Gastroesophageal sphincter (tissue), 4 donors: ENCODE measurements at regions not wholly inside any gene's neighbourhood (a gene's known extent, or its start where the extent isn't known, plus 50 kb on each side); places are given as distances from the start of the nearest gene placed in this dataset.

Experiments
- ATAC-seq: fragments of 150-250 bp; one replicate; pipeline ENCODE4 v1.9.1; 2016; ENCODE audit warnings: mild to moderate bottlenecking, moderate library complexity
- H3K27ac ChIP-seq, 4 donors: fragments of 200-600 bp; sonication (generic) in 3 of 4; 1 replicate in 3 of 4; 2 replicates in 1 of 4; pipeline ENCODE4 v1.5.1; 2016 to 2019
- H3K27me3 ChIP-seq: fragments of 200-600 bp; sonication (generic); one replicate; pipeline ENCODE4 v1.5.1; 2019
- H3K36me3 ChIP-seq, 2 donors: fragments of 200-600 bp; sonication (generic); one replicate each; pipeline ENCODE4 v1.5.1; 2019; ENCODE audit warnings: control low read depth in 1 of 2
- H3K4me1 ChIP-seq, 3 donors: fragments of 200-600 bp; sonication (generic); 1 replicate in 2 of 3; 2 replicates in 1 of 3; pipeline ENCODE4 v1.5.1; 2016 to 2019; ENCODE audit warnings: control low read depth in 2 of 3
- H3K4me3 ChIP-seq, 2 donors: fragments of 200-600 bp; sonication (generic); one replicate each; pipeline ENCODE4 v1.5.1; 2019; ENCODE audit warnings: mild to moderate bottlenecking in 1 of 2, moderate library complexity in 1 of 2
- H3K9me3 ChIP-seq, 3 donors: fragments of 200-600 bp; sonication (generic); one replicate each; pipeline ENCODE4 v1.5.1; 2017 to 2019; ENCODE audit warnings: control low read depth in 2 of 3
- CTCF ChIP-seq, 4 experiments: fragments of 200-600 bp in 2 of 4; fragments of 450-650 bp in 2 of 4; sonication (generic) in 1 of 4; IDR thresholded peaks; one replicate each; pipeline ENCODE4 v1.5.1; 2017 to 2019; ENCODE audit warnings: antibody characterized with exemption in 4 of 4, mild to moderate bottlenecking in 2 of 4, moderate library complexity in 2 of 4
- EP300 ChIP-seq: sonication (generic); formaldehyde crosslinking; IDR thresholded peaks from one replicate; pipeline ENCODE4 v1.6.1; 2017; ENCODE audit warnings: antibody characterized with exemption, mild to moderate bottlenecking
- POLR2A ChIP-seq, 2 donors: fragments of 450-650 bp; IDR thresholded peaks; one replicate each; pipeline ENCODE4 v1.6.1; 2017; ENCODE audit warnings: antibody characterized with exemption in 2 of 2, mild to moderate bottlenecking in 2 of 2, moderate library complexity in 1 of 2
- POLR2AphosphoS5 ChIP-seq: sonication (generic); formaldehyde crosslinking; IDR thresholded peaks from one replicate; pipeline ENCODE4 v1.6.1; 2017; ENCODE audit warnings: antibody characterized with exemption
- WGBS, 2 donors: methylation state at CpG; one replicate each; pipeline ENCODE4 v1.1.5; 2018; ENCODE audit warnings: low coverage in 1 of 2; 5-methylcytosine and 5-hydroxymethylcytosine counted together

- Histone ChIP-seq H3K36me3 (no peaks in the 10 kb centered on the region), H3K27ac (no peak overlapping the region), H3K9me3 (no peaks in the 10 kb centered on the region), H3K4me3 (no peak overlapping the region), H3K4me1 (no peaks in the 10 kb centered on the region), H3K27me3 (no peaks in the 10 kb centered on the region)
- no peak for ATAC-seq
- TF ChIP-seq POLR2A (IDR thresholded peaks at IDR 0.05) (no peak), CTCF (IDR thresholded peaks at IDR 0.05) (peak; percentile 20 to 58 (median 30))
- WGBS, 2 donors: 4% methylated on average over 5 of the region's 5 CpGs
Observed at GRCh38 chr3:76107935-76108570, 322.7 kb upstream of the ZNF717 start.

GRCh38 chr3:76111808-76112207 is 326.5 kb upstream of the ZNF717 start:
- TF ChIP-seq POLR2AphosphoS5: no peak
- TF ChIP-seq EP300: no peak
- TF ChIP-seq POLR2A (IDR thresholded peaks at IDR 0.05): no peak
- TF ChIP-seq CTCF (IDR thresholded peaks at IDR 0.05): no peak
- no peak for ATAC-seq
- Histone ChIP-seq H3K4me3 (no peak overlapping the region), H3K27me3 (no peaks in the 10 kb centered on the region), H3K9me3 (no peaks in the 10 kb centered on the region), H3K27ac (no peak overlapping the region), H3K4me1 (no peaks in the 10 kb centered on the region), H3K36me3 (no peaks in the 10 kb centered on the region)
- 77 to 81% methylated on average over 2 of the region's 2 CpGs for WGBS, 2 donors

GRCh38 chr3:76122007-76122406 is 336.7 kb upstream of the ZNF717 start:
- H3K27me3 ChIP-seq: no peaks in the 10 kb centered on the region
- no peak overlapping the region for H3K4me3 ChIP-seq
- H3K4me1 ChIP-seq: no peaks in the 10 kb centered on the region
- ATAC-seq: no peak
- no peaks in the 10 kb centered on the region for H3K36me3 ChIP-seq
- no peaks in the 10 kb centered on the region for H3K9me3 ChIP-seq
- no peak for TF ChIP-seq CTCF (IDR thresholded peaks at IDR 0.05)
- TF ChIP-seq POLR2AphosphoS5: no peak
- no peak for TF ChIP-seq POLR2A (IDR thresholded peaks at IDR 0.05)
- TF ChIP-seq EP300: no peak
- no peak overlapping the region for H3K27ac ChIP-seq

- TF ChIP-seq CTCF (IDR thresholded peaks at IDR 0.05) (no peak), POLR2A (IDR thresholded peaks at IDR 0.05) (no peak), POLR2AphosphoS5 (no peak), EP300 (no peak)
- 75 to 76% methylated on average over 3 of the region's 3 CpGs for WGBS, 2 donors
- Histone ChIP-seq H3K36me3 (no peaks in the 10 kb centered on the region), H3K4me3 (no peak overlapping the region), H3K9me3 (no peaks in the 10 kb centered on the region), H3K4me1 (no peaks in the 10 kb centered on the region), H3K27me3 (no peaks in the 10 kb centered on the region), H3K27ac (no peak overlapping the region)
- no peak for ATAC-seq
Observed at GRCh38 chr3:76129441-76129840, 344.1 kb upstream of the ZNF717 start.

GRCh38 chr3:76131396-76132153 is 346.2 kb upstream of the ZNF717 start:
- Histone ChIP-seq H3K36me3 (no peaks in the 10 kb centered on the region), H3K27me3 (no peaks in the 10 kb centered on the region), H3K27ac (no peak overlapping the region), H3K4me3 (no peak overlapping the region), H3K9me3 (no peaks in the 10 kb centered on the region), H3K4me1 (no peaks in the 10 kb centered on the region)
- ATAC-seq: no peak
- TF ChIP-seq POLR2AphosphoS5: no peak
- TF ChIP-seq POLR2A (IDR thresholded peaks at IDR 0.05): no peak
- TF ChIP-seq CTCF (IDR thresholded peaks at IDR 0.05): no peak
- TF ChIP-seq EP300: no peak
- 67 to 70% methylated on average over 7 of the region's 7 CpGs for WGBS, 2 donors
